ENCODE measurements at regions not wholly inside any gene's neighbourhood (a gene's known extent, or its start where the extent isn't known, plus 50 kb on each side); places are given as distances from the start of the nearest gene placed in this dataset.

DNA sequence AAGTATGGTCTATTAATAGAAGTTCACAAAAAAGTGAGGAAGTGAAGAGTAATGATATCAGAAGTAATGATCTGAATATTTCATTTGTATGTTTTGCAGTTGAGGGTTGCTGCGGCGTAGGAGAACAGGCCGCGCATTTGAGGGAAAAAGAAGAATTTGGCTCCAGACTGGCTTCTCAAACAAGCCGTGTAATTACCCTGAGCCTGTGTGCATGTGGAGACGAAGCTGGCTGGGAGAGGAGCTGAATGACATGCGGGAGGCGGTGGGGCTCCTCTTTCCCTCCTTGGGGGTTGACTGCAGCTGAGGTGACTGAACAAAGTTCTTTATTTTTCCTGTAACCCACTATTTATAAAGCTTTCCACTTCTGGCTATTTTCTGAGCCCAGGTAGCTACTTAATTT is 115.5 kb upstream of the AFDN start:
- in situ Hi-C loops (cut with MboI; ENCODE audit: low pct_unique_long_range_greater_than_20kb in 2 of 9, low sequenced_read_pairs in 9 of 9, unreplicated experiment in 9 of 9), result no loop called here
- 42 to 93% (median 82%) methylated on average over 2 to 5 of the region's 8 CpGs; no CpG with 5 or more reads in 2 of the 10 experiments for WGBS, 10 experiments
- Histone ChIP-seq H3K4me1 (replicated peaks in 1 of 2) (peaks cover 6 to 20% of the 10 kb centered on the region in 2 donors), H3K4me3 (no peak overlapping the region), H3K27ac (no peak overlapping the region)
- peak in 1 of 8 experiments; percentile 26 for ATAC-seq (replicated peaks in 6 of 8)

DNA sequence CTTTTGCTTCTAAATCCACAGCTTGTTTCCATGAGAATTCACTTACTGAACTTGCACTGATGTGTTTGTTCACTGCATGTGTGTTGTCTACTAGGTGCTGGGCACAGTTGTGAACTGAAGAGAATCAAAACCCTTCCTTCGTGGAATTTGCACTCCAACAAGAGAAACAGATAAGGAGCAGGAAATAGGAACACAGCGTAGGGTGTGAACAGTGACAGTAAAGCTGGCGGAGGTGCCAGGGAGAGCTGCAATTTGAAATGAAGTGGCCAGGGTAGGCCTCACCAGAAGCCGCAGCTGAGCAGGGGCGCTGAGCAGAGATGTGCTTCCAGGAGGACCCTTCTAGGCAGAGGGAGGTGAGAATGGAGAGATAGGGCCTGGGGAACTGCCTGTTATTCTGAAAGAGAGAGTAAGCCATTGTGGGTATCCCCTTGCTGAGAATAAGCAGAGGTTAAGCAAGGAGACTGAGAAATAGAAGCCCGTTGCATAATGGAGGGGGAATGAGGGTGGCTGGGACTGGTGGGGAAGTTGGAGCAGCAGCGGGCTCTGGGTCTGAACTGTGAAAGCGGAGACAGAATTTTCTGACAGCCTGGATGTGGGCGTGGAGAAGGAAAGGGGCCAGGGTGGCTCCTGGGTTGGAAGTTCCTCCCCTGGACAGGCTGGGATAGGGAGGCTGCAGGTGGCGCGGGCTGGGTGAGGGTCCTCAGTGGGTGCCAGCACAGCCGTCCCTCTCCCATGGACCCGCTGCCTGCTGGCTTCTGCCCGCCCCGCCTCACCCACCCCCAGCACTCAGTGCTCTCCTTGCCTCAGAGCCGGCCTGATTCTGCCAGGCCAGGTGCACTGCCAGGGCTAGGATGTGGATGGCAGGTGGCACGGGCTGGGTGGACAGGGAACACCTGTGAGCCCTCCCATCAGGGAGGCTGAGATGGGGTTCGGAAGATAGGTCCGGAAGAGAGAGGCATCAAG is 114.7 kb upstream of the AFDN start:
- H3K27ac ChIP-seq, result no peak overlapping the region
- ATAC-seq (replicated peaks in 6 of 8), result no peak
- in situ Hi-C loops (cut with MboI; ENCODE audit: low pct_unique_long_range_greater_than_20kb in 2 of 9, low sequenced_read_pairs in 9 of 9, unreplicated experiment in 9 of 9), result no loop called here
- H3K4me1 ChIP-seq (replicated peaks in 1 of 2), result peaks cover 6 to 20% of the 10 kb centered on the region in 2 donors
- no peak overlapping the region for H3K4me3 ChIP-seq
- WGBS, 10 experiments, result 0 to 100% (median 77%) methylated on average over 1 to 4 of the region's 19 CpGs; no CpG with 5 or more reads in 2 of the 10 experiments

DNA sequence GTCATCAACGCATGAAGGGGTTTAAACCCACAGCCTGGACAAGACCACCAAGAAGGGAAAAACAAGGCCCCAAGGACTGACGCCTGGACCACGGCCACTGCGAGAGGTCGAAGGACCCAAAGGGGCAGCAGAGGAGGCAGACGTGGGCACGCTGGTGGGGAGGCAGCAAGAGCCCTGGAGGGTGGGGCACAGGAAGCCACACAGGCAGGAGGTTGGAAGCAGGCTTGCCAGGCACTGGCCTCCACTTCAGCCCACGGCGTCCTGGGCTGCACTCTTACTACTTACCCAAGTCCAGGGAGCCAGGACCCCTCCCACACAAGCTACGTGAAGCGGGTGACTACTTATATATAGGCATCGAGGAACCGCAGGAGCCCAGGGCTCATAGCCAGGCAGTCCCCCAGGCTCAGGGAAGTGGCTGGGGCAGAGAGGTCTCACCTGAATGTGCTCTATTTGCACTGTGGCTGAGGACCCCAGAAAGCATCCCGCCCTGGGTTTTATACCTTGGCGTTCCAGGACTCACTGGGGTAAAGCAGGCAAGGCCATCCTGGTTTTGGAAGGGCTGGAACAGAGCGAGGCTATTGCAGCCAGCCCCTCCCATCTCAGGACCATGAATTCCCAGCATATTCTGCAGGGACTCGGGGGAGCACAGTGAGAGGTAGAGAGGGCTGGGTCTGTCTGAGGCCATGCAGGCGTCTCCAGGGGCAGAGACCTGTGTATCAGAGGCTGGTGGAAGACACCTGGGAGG is 113.8 kb upstream of the AFDN start:
- in situ Hi-C loops (cut with MboI; ENCODE audit: low pct_unique_long_range_greater_than_20kb in 2 of 9, low sequenced_read_pairs in 9 of 9, unreplicated experiment in 9 of 9), result no loop called here
- peak in 2 of 8 experiments; percentile 25 to 36 for ATAC-seq (replicated peaks in 6 of 8)
- WGBS, 10 experiments, result 33 to 100% (median 93%) methylated on average over 1 to 6 of the region's 18 CpGs; no CpG with 5 or more reads in 3 of the 10 experiments
- H3K4me3 ChIP-seq, result no peak overlapping the region
- H3K27ac ChIP-seq, result no peak overlapping the region
- peaks cover 6 to 20% of the 10 kb centered on the region in 2 donors for H3K4me1 ChIP-seq (replicated peaks in 1 of 2)

DNA sequence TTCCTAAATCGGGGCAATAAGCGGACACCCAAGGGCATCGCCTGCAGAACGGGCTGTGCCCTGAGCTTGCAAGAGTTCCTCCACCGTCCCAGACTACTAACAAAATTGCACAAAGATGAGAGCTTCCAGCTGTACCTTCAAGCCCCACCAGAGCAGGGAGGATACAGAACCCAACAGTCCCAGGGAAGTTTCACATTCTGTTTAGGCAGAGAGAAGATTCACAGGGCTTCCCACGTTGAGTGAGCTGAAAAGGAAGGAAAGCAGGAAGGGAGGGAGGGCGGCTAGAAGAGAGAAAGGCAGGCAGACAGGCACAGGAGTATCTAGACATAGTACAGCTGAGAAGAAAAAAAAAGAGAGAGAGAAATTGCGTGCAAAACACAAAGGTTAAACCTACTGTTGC is 112.6 kb upstream of the AFDN start:
- in situ Hi-C loops (cut with MboI; ENCODE audit: low pct_unique_long_range_greater_than_20kb in 2 of 9, low sequenced_read_pairs in 9 of 9, unreplicated experiment in 9 of 9), result no loop called here
- H3K4me1 ChIP-seq (replicated peaks in 1 of 2), result peaks cover 6 to 20% of the 10 kb centered on the region in 2 donors
- peak in 1 of 8 experiments; percentile 48 for ATAC-seq (replicated peaks in 6 of 8)

DNA sequence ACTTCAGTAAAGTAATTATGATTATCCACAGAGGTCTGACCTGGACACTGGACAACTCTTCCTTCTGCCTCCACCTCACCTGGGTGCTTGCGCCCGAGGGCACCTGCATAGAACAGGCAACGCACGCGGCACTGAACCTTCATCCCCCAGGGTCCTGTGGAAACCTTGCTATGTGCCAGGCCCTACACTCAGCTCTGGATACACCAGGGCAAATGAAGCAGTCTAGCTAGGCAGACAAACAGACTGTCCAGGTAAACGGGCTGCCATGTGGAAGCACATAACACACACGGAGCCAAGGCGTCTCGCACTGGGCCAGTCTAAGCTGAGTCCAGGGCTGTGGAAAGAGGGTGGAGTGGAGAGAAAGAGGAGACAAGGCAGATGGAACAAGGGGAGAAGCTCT is 109.3 kb upstream of the AFDN start:
- Histone ChIP-seq H3K4me3 (no peak overlapping the region), H3K27ac (no peak overlapping the region), H3K4me1 (replicated peaks in 1 of 2) (peaks cover 0 to 12% of the 10 kb centered on the region in 2 donors)
- ATAC-seq (replicated peaks in 6 of 8), result no peak
- 47 to 100% (median 85%) methylated on average over 1 to 6 of the region's 9 CpGs; no CpG with 5 or more reads in 2 of the 10 experiments for WGBS, 10 experiments
- in situ Hi-C loops (cut with MboI; ENCODE audit: low pct_unique_long_range_greater_than_20kb in 2 of 9, low sequenced_read_pairs in 9 of 9, unreplicated experiment in 9 of 9), result no loop called here

More for the DNA sequence above, 112.6 kb upstream of the AFDN start:
- WGBS, 10 experiments, result 0 to 68% (median 27%) methylated on average over 1 to 7 of the region's 8 CpGs
- no peak overlapping the region for H3K4me3 ChIP-seq
- H3K27ac ChIP-seq, result no peak overlapping the region

DNA sequence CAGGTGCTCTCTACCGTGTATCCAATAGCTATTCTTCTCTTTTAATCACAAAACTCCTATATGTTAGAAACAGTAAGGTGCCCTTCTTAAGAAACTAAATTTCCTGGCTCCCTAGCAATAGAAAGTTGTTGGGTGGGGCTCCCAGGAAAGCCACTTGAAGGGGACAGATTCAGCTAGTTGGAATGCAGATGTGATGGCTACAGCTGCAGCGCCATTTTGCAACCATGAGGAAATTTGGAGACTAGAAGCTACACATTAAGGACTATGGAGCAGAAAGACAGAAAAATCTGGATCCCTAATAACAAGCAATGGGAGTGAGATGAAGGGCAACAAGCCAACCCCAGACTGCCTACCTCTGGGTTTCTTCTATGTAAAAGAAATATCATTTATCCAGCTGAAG is 108.8 kb upstream of the AFDN start:
- 50 to 100% (median 100%) methylated on average over 1 to 2 of the region's 2 CpGs; no CpG with 5 or more reads in 4 of the 10 experiments for WGBS, 10 experiments
- Histone ChIP-seq H3K4me3 (no peak overlapping the region), H3K27ac (no peak overlapping the region), H3K4me1 (replicated peaks in 1 of 2) (peaks cover 0 to 12% of the 10 kb centered on the region in 2 donors)
- ATAC-seq (replicated peaks in 6 of 8), result no peak
- in situ Hi-C loops (cut with MboI; ENCODE audit: low pct_unique_long_range_greater_than_20kb in 2 of 9, low sequenced_read_pairs in 9 of 9, unreplicated experiment in 9 of 9), result no loop called here

GRCh38 chr6:167719920-167720319 is 106.8 kb upstream of the AFDN start:
- in situ Hi-C loops (cut with MboI; ENCODE audit: low pct_unique_long_range_greater_than_20kb in 2 of 9, low sequenced_read_pairs in 9 of 9, unreplicated experiment in 9 of 9), result no loop called here
- no peak for ATAC-seq (replicated peaks in 6 of 8)
- H3K4me3 ChIP-seq, result no peak overlapping the region
- no peaks in the 10 kb centered on the region for H3K4me1 ChIP-seq (replicated peaks in 1 of 2)
- 6 to 100% (median 86%) methylated on average over 1 to 8 of the region's 23 CpGs; no CpG with 5 or more reads in 3 of the 10 experiments for WGBS, 10 experiments
- H3K27ac ChIP-seq, result no peak overlapping the region

- Histone ChIP-seq H3K4me1 (replicated peaks in 1 of 2) (no peaks in the 10 kb centered on the region), H3K27ac (no peak overlapping the region), H3K4me3 (no peak overlapping the region)
- in situ Hi-C loops (cut with MboI; ENCODE audit: low pct_unique_long_range_greater_than_20kb in 2 of 9, low sequenced_read_pairs in 9 of 9, unreplicated experiment in 9 of 9), result no loop called here
- WGBS, 10 experiments, result 8 to 100% (median 86%) methylated on average over 1 to 14 of the region's 31 CpGs; no CpG with 5 or more reads in 1 of the 10 experiments
- ATAC-seq (replicated peaks in 6 of 8), result no peak
Observed at GRCh38 chr6:167720456-167721285, 106.0 kb upstream of the AFDN start.

GRCh38 chr6:167721291-167721690 is 105.4 kb upstream of the AFDN start:
- ATAC-seq (replicated peaks in 6 of 8), result no peak
- peaks cover 3 to 4% of the 10 kb centered on the region in 2 donors for H3K4me1 ChIP-seq (replicated peaks in 1 of 2)
- in situ Hi-C loops (cut with MboI; ENCODE audit: low pct_unique_long_range_greater_than_20kb in 2 of 9, low sequenced_read_pairs in 9 of 9, unreplicated experiment in 9 of 9), result no loop called here
- H3K4me3 ChIP-seq, result no peak overlapping the region
- H3K27ac ChIP-seq, result no peak overlapping the region
- 59 to 100% (median 93%) methylated on average over 2 to 9 of the region's 10 CpGs; no CpG with 5 or more reads in 2 of the 10 experiments for WGBS, 10 experiments

DNA sequence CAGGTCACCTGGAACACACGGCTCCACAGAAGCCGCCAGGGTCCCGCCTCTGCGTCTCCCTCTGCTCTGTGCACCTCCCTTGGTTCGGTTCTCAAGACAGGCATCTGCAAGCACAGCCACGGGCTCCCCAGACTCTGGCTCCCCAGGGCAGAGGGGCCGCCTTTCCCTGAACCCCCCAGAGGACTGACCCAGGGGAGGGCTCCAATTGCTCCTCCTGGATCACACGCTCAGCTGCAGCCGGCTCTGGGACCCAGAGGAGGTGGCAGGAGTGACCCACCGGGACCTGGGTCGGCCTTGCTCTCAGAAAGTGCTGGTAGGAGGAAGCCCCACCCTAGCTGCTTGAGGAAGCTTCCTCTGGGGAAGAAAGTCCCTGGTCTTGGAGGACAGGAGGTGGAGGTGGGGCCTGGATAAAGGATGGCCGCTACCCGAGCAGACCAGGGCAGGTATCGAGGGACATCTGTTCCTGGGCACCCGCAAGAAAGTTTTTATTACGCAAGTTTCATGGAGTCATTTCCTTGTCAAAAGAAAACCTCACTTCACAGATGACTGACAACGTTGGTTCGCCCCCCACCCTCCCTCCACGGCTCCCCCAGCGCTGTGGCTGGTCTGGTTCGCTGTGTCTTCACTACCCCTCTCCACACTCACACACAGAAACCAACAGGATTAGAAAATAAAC is 103.9 kb upstream of the AFDN start:
- Histone ChIP-seq H3K4me1 (replicated peaks in 1 of 2) (peaks cover 8 to 10% of the 10 kb centered on the region in 2 donors), H3K4me3 (no peak overlapping the region), H3K27ac (no peak overlapping the region)
- ATAC-seq (replicated peaks in 6 of 8), result no peak
- 15 to 100% (median 81%) methylated on average over 1 to 9 of the region's 21 CpGs; no CpG with 5 or more reads in 4 of the 10 experiments for WGBS, 10 experiments
- in situ Hi-C loops (cut with MboI; ENCODE audit: low pct_unique_long_range_greater_than_20kb in 2 of 9, low sequenced_read_pairs in 9 of 9, unreplicated experiment in 9 of 9), result no loop called here

DNA sequence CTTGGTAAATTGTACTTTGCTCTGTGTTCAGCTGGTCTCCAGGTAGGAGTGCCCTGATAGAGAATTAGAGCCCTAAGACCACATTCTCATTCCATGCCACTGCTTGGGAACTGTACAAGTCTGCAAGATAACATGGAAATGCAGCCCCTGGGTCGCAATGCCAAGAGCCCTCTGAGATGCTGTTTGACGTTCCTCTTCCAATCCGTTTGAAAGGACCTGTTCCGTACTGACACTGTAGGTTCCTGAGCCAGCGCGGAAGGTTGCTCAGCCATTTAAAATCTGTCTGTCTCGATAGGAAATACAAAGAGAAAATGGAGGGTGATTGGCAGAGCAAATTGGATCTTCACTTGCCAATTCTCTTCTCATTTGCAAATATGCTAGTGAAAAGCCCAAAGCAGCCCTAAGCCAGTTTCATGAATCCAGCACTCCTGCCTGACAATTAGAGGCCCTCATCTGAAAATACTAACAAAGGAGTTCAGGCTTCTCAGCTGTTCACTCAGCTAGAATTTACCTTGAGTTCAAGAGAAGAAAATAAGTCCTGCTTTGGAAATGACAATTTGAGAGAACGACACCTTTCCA is 100.6 kb upstream of the AFDN start:
- in situ Hi-C loops (cut with MboI; ENCODE audit: low pct_unique_long_range_greater_than_20kb in 2 of 9, low sequenced_read_pairs in 9 of 9, unreplicated experiment in 9 of 9), result no loop called here
- no peak overlapping the region for H3K27ac ChIP-seq
- peak in 2 of 8 experiments; percentile 38 to 53 for ATAC-seq (replicated peaks in 6 of 8)
- no peak overlapping the region for H3K4me3 ChIP-seq
- WGBS, 10 experiments, result 21 to 93% (median 76%) methylated on average over 2 to 8 of the region's 8 CpGs; no CpG with 5 or more reads in 1 of the 10 experiments
- H3K4me1 ChIP-seq (replicated peaks in 1 of 2), result peaks cover 8 to 10% of the 10 kb centered on the region in 2 donors

DNA sequence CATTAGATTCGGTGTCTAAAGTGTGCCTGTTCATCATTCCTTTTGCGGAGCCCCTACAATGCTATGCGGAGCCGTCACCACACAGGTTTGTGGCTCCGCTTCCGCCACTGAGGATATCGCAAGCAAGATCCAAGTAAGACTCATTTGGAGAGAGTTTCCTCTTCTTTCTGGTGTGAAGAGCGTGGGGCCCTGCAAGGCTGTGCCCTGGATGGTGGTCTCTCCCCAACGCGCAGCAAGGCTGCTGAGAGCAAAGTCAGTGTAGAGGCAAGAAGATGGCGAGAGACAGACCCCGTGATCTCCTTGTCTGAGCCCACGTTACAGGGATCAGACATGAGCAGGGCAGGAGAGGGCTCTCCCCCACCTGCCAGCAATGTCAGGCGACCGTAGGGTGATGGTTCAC is 96.3 kb upstream of the AFDN start:
- 57 to 100% (median 81%) methylated on average over 2 to 10 of the region's 15 CpGs; no CpG with 5 or more reads in 3 of the 10 experiments for WGBS, 10 experiments
- Histone ChIP-seq H3K4me3 (no peak overlapping the region), H3K4me1 (replicated peaks in 1 of 2) (peaks cover 8 to 10% of the 10 kb centered on the region in 2 donors), H3K27ac (no peak overlapping the region)
- no peak for ATAC-seq (replicated peaks in 6 of 8)
- in situ Hi-C loops (cut with MboI; ENCODE audit: low pct_unique_long_range_greater_than_20kb in 2 of 9, low sequenced_read_pairs in 9 of 9, unreplicated experiment in 9 of 9), result no loop called here
